ENCODE measurements at regions not wholly inside any gene's neighbourhood (a gene's known extent, or its start where the extent isn't known, plus 50 kb on each side); places are given as distances from the start of the nearest gene placed in this dataset.
"Not testable (repeated sequence)": the region's sequence is repeated elsewhere in the genome, so short reads cannot be mapped to it uniquely, and the experiment has no call there.

- DNase-seq: not testable (repeated sequence)
Observed at GRCh38 chr4:42288876-42289275, 108.4 kb upstream of the SHISA3 start.

- not testable (repeated sequence) for DNase-seq
Observed at GRCh38 chr4:42292192-42292591, 105.1 kb upstream of the SHISA3 start.

GRCh38 chr4:42293967-42294813 is 103.1 kb upstream of the SHISA3 start:
- DNase-seq: no peak

GRCh38 chr4:42296196-42296595 is 101.1 kb upstream of the SHISA3 start:
- no peak for DNase-seq

- no peak for DNase-seq
Observed at GRCh38 chr4:42302348-42302747, 94.9 kb upstream of the SHISA3 start.

GRCh38 chr4:42306221-42307109 is 90.8 kb upstream of the SHISA3 start:
- DNase-seq: no peak

GRCh38 chr4:42308247-42308646 is 89.0 kb upstream of the SHISA3 start:
- no peak for DNase-seq

GRCh38 chr4:42309361-42310260 is 87.7 kb upstream of the SHISA3 start:
- no peak for DNase-seq

GRCh38 chr4:42310358-42310757 is 86.9 kb upstream of the SHISA3 start:
- DNase-seq: no peak

GRCh38 chr4:42310806-42311205 is 86.5 kb upstream of the SHISA3 start:
- no peak for DNase-seq

GRCh38 chr4:42311591-42311990 is 85.7 kb upstream of the SHISA3 start:
- DNase-seq: no peak

- not testable (repeated sequence) for DNase-seq
Observed at GRCh38 chr4:42313420-42313819, 83.9 kb upstream of the SHISA3 start.

- no peak for DNase-seq
Observed at GRCh38 chr4:42313872-42314271, 83.4 kb upstream of the SHISA3 start.

- DNase-seq: no peak
Observed at GRCh38 chr4:42315231-42315630, 82.1 kb upstream of the SHISA3 start.

- DNase-seq: no peak
Observed at GRCh38 chr4:42320822-42321388, 76.4 kb upstream of the SHISA3 start.

GRCh38 chr4:42326040-42326439 is 71.2 kb upstream of the SHISA3 start:
- DNase-seq: no peak

GRCh38 chr4:42326524-42326923 is 70.8 kb upstream of the SHISA3 start:
- DNase-seq: no peak

- DNase-seq: no peak
Observed at GRCh38 chr4:42327323-42327722, 70.0 kb upstream of the SHISA3 start.

- no peak for DNase-seq
Observed at GRCh38 chr4:42328978-42329377, 68.3 kb upstream of the SHISA3 start.

GRCh38 chr4:42329421-42329820 is 67.9 kb upstream of the SHISA3 start:
- DNase-seq: no peak

- DNase-seq: no peak
Observed at GRCh38 chr4:42330002-42330592, 67.2 kb upstream of the SHISA3 start.

GRCh38 chr4:42331040-42331439 is 66.2 kb upstream of the SHISA3 start:
- DNase-seq: no peak

Data from activated CD4-positive, alpha-beta T cell treated with anti-CD3 and anti-CD28 coated beads, Interleukin-10, Interleukin-2, amounts not matched to agents 100 ng/mL and 50 ng/mL, durations not matched to agents 16 hours and 8 hours (primary cell).